ENCODE measurements at regions not wholly inside any gene's neighbourhood (a gene's known extent, or its start where the extent isn't known, plus 50 kb on each side); places are given as distances from the start of the nearest gene placed in this dataset.

GRCh38 chr2:67662222-67662621 lies 265.1 kb downstream of the ETAA1 start:
- Histone ChIP-seq H2BK120ac (ENCODE audit: low read depth, low read length) (no peak overlapping the region), H3K36me3 (replicated peaks in 1 of 2; ENCODE audit: control insufficient read depth in 2 of 2, insufficient read depth in 2 of 2, low read length in 2 of 2) (no peaks in the 10 kb centered on the region), H3K4me1 (ENCODE audit: control insufficient read depth in 2 of 2, insufficient read depth in 1 of 2, low read depth in 1 of 2, low read length in 2 of 2) (no peaks in the 10 kb centered on the region), H2AK5ac (ENCODE audit: low read depth, low read length) (no peak overlapping the region), H3K14ac (ENCODE audit: low read length) (no peak overlapping the region), H3K23ac (ENCODE audit: low read depth, low read length, poor library complexity) (no peak overlapping the region), H3K4me2 (ENCODE audit: insufficient read depth, low read length, poor library complexity, severe bottlenecking) (no peak overlapping the region), H2BK5ac (ENCODE audit: low read length) (no peak overlapping the region), H3K9me3 (replicated peaks in 1 of 2; ENCODE audit: control insufficient read depth in 2 of 2, insufficient read depth in 1 of 2, low read depth in 1 of 2, low read length in 2 of 2) (peaks cover 0 to 4% of the 10 kb centered on the region in 2 donors), H2AFZ (ENCODE audit: low read length) (no peak overlapping the region), H4K91ac (ENCODE audit: low read depth, low read length, poor library complexity) (no peak overlapping the region), H3K79me1 (ENCODE audit: low read depth, low read length) (no peaks in the 10 kb centered on the region), H3K27ac (replicated peaks; ENCODE audit: low read length) (no peak overlapping the region), H3K4me3 (ENCODE audit: low read length in 2 of 2) (no peak overlapping the region), H2BK15ac (ENCODE audit: low read length) (no peak overlapping the region), H3K27me3 (ENCODE audit: control insufficient read depth in 3 of 3, insufficient read depth in 3 of 3, low read depth in 1 of 3, low read length in 3 of 3) (no peaks in the 10 kb centered on the region), H3K9ac (ENCODE audit: low read depth, low read length, poor library complexity) (no peak overlapping the region), H3K18ac (ENCODE audit: low read length) (no peak overlapping the region), H2BK12ac (ENCODE audit: low read length) (no peak overlapping the region), H3K4ac (ENCODE audit: low read length) (no peak overlapping the region), H4K8ac (ENCODE audit: low read depth, low read length) (no peak overlapping the region)
- no peak for DNase-seq (ENCODE audit: low spot score)

- H2BK5ac ChIP-seq (ENCODE audit: low read length) = no peak overlapping the region
- H3K14ac ChIP-seq (ENCODE audit: low read length) = no peak overlapping the region
- no peak for DNase-seq (ENCODE audit: low spot score)
- H3K79me1 ChIP-seq (ENCODE audit: low read depth, low read length) = no peaks in the 10 kb centered on the region
- no peak overlapping the region for H4K8ac ChIP-seq (ENCODE audit: low read depth, low read length)
- H3K9me3 ChIP-seq (replicated peaks in 1 of 2; ENCODE audit: control insufficient read depth in 2 of 2, insufficient read depth in 1 of 2, low read depth in 1 of 2, low read length in 2 of 2) = peaks cover 0 to 1% of the 10 kb centered on the region in 2 donors
- H3K4me2 ChIP-seq (ENCODE audit: insufficient read depth, low read length, poor library complexity, severe bottlenecking) = no peak overlapping the region
- no peak overlapping the region for H2BK12ac ChIP-seq (ENCODE audit: low read length)
- no peak overlapping the region for H3K9ac ChIP-seq (ENCODE audit: low read depth, low read length, poor library complexity)
- H2BK15ac ChIP-seq (ENCODE audit: low read length) = no peak overlapping the region
- H4K91ac ChIP-seq (ENCODE audit: low read depth, low read length, poor library complexity) = no peak overlapping the region
- H2BK120ac ChIP-seq (ENCODE audit: low read depth, low read length) = no peak overlapping the region
- H2AFZ ChIP-seq (ENCODE audit: low read length) = no peak overlapping the region
- no peaks in the 10 kb centered on the region for H3K36me3 ChIP-seq (replicated peaks in 1 of 2; ENCODE audit: control insufficient read depth in 2 of 2, insufficient read depth in 2 of 2, low read length in 2 of 2)
- no CpG with 5 or more reads among the region's 2 CpGs for WGBS, 2 donors (ENCODE audit: extremely low coverage in 2 of 2, insufficient read length in 2 of 2, insufficient replicate concordance in 1 of 2)
- no peaks in the 10 kb centered on the region for H3K27me3 ChIP-seq (ENCODE audit: control insufficient read depth in 3 of 3, insufficient read depth in 3 of 3, low read depth in 1 of 3, low read length in 3 of 3)
- no peak overlapping the region for H3K18ac ChIP-seq (ENCODE audit: low read length)
- no peak overlapping the region for H3K4ac ChIP-seq (ENCODE audit: low read length)
- H3K23ac ChIP-seq (ENCODE audit: low read depth, low read length, poor library complexity) = no peak overlapping the region
- no peak overlapping the region for H3K4me3 ChIP-seq (ENCODE audit: low read length in 2 of 2)
- H3K27ac ChIP-seq (replicated peaks; ENCODE audit: low read length) = no peak overlapping the region
- H3K4me1 ChIP-seq (ENCODE audit: control insufficient read depth in 2 of 2, insufficient read depth in 1 of 2, low read depth in 1 of 2, low read length in 2 of 2) = no peaks in the 10 kb centered on the region
- no peak overlapping the region for H2AK5ac ChIP-seq (ENCODE audit: low read depth, low read length)
Measured at GRCh38 chr2:67663776-67664175, 266.6 kb downstream of the ETAA1 start.

DNA sequence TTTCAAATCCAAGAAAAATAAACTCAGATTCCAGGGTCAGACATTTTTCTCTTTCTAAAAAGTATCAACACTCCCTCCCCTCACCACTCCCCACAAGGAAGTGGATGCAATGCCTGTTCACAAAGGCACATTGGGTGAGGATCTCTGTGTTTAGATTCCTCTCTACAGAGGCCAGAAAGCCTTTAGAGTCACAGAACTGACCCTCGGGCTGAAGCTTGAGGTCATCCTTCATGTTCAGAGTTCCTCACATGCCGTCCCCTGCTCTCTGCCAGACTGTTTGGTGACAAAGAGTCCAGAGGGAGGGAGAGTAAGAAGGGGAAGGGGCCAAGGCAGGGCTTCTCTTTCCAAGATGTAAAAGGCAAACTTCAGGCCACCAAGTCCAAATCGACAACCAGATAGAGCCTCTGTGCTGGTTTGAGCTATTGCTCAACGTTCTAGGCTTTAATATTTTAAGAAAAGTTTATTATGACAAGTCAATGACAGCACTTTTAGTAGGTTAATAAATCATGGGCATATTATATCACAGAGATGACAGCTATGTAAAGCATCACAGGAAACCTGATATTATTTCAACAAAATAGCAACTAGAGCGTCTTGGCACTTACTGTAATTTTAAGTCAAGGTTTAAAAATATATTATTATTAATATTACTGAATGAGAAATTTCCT lies 269.4 kb downstream of the ETAA1 start:
- Histone ChIP-seq H3K9me3 (replicated peaks in 1 of 2; ENCODE audit: control insufficient read depth in 2 of 2, insufficient read depth in 1 of 2, low read depth in 1 of 2, low read length in 2 of 2) (no peaks in the 10 kb centered on the region), H2AFZ (ENCODE audit: low read length) (no peak overlapping the region), H4K91ac (ENCODE audit: low read depth, low read length, poor library complexity) (no peak overlapping the region), H3K23ac (ENCODE audit: low read depth, low read length, poor library complexity) (no peak overlapping the region), H3K4me3 (ENCODE audit: low read length in 2 of 2) (no peak overlapping the region), H2BK120ac (ENCODE audit: low read depth, low read length) (no peak overlapping the region), H2BK12ac (ENCODE audit: low read length) (no peak overlapping the region), H3K4ac (ENCODE audit: low read length) (no peak overlapping the region), H2BK5ac (ENCODE audit: low read length) (no peak overlapping the region), H4K8ac (ENCODE audit: low read depth, low read length) (no peak overlapping the region), H2BK15ac (ENCODE audit: low read length) (no peak overlapping the region), H3K36me3 (replicated peaks in 1 of 2; ENCODE audit: control insufficient read depth in 2 of 2, insufficient read depth in 2 of 2, low read length in 2 of 2) (no peaks in the 10 kb centered on the region), H3K27ac (replicated peaks; ENCODE audit: low read length) (no peak overlapping the region), H3K9ac (ENCODE audit: low read depth, low read length, poor library complexity) (no peak overlapping the region), H2AK5ac (ENCODE audit: low read depth, low read length) (no peak overlapping the region), H3K14ac (ENCODE audit: low read length) (no peak overlapping the region), H3K4me1 (ENCODE audit: control insufficient read depth in 2 of 2, insufficient read depth in 1 of 2, low read depth in 1 of 2, low read length in 2 of 2) (no peaks in the 10 kb centered on the region), H3K18ac (ENCODE audit: low read length) (no peak overlapping the region), H3K27me3 (ENCODE audit: control insufficient read depth in 3 of 3, insufficient read depth in 3 of 3, low read depth in 1 of 3, low read length in 3 of 3) (no peaks in the 10 kb centered on the region), H3K79me1 (ENCODE audit: low read depth, low read length) (no peaks in the 10 kb centered on the region), H3K4me2 (ENCODE audit: insufficient read depth, low read length, poor library complexity, severe bottlenecking) (no peak overlapping the region)
- WGBS, 2 donors (ENCODE audit: extremely low coverage in 2 of 2, insufficient read length in 2 of 2, insufficient replicate concordance in 1 of 2) = no CpG with 5 or more reads among the region's 5 CpGs
- no peak for DNase-seq (ENCODE audit: low spot score)

DNA sequence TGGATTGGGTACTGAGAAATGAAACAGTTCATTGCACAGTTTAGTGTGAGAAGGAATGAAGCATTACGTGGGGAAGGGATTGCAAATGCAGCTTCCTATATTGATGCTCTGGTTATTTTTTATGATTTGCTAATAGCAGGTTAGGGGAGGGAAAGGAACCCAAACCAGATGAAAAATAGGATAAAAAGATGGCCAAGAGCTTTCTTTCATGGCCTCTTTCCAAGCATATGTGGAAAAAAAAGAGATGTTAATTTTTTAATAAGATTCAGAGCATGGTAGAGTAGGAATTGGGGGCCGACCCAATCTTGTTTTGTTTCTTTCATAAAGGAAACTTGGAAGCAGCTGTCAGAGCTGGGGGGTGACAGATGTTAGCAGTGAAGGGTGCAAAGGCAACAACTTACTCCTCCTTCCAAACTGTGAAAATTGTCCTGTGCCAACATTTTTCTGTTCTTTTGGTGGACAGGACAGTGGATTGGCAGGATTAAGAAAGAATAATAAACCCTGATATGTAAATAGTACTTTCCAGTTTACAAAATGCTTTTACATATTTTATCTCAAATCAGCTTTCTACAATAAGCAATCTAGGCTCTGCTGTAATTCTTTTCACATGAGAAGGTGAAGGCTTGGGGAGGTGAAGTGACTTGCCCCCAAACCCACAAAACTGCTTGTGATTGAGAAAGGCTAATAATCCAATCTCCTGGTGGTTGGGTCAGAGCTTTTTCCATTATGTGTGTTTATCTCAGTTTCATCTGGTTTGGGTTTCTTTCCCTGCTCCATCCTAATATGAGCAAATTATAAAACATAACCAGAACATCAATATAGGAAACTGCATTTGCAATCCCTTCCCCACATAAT lies 270.1 kb downstream of the ETAA1 start:
- no peak overlapping the region for H2AFZ ChIP-seq (ENCODE audit: low read length)
- H3K4me1 ChIP-seq (ENCODE audit: control insufficient read depth in 2 of 2, insufficient read depth in 1 of 2, low read depth in 1 of 2, low read length in 2 of 2) = peaks cover 0 to under 1% of the 10 kb centered on the region in 2 donors
- H2BK5ac ChIP-seq (ENCODE audit: low read length) = no peak overlapping the region
- peaks cover 0 to 1% of the 10 kb centered on the region in 2 donors for H3K36me3 ChIP-seq (replicated peaks in 1 of 2; ENCODE audit: control insufficient read depth in 2 of 2, insufficient read depth in 2 of 2, low read length in 2 of 2)
- H3K9ac ChIP-seq (ENCODE audit: low read depth, low read length, poor library complexity) = no peak overlapping the region
- H3K18ac ChIP-seq (ENCODE audit: low read length) = no peak overlapping the region
- H3K4me3 ChIP-seq (ENCODE audit: low read length in 2 of 2) = no peak overlapping the region
- DNase-seq (ENCODE audit: low spot score) = no peak
- WGBS, 2 donors (ENCODE audit: extremely low coverage in 2 of 2, insufficient read length in 2 of 2, insufficient replicate concordance in 1 of 2) = no CpG with 5 or more reads among the region's 2 CpGs
- H3K27me3 ChIP-seq (ENCODE audit: control insufficient read depth in 3 of 3, insufficient read depth in 3 of 3, low read depth in 1 of 3, low read length in 3 of 3) = no peaks in the 10 kb centered on the region
- H2AK5ac ChIP-seq (ENCODE audit: low read depth, low read length) = no peak overlapping the region
- H3K79me1 ChIP-seq (ENCODE audit: low read depth, low read length) = peaks cover 2% of the 10 kb centered on the region
- no peak overlapping the region for H2BK12ac ChIP-seq (ENCODE audit: low read length)
- no peak overlapping the region for H4K8ac ChIP-seq (ENCODE audit: low read depth, low read length)
- H3K9me3 ChIP-seq (replicated peaks in 1 of 2; ENCODE audit: control insufficient read depth in 2 of 2, insufficient read depth in 1 of 2, low read depth in 1 of 2, low read length in 2 of 2) = peaks cover 0 to 6% of the 10 kb centered on the region in 2 donors
- H4K91ac ChIP-seq (ENCODE audit: low read depth, low read length, poor library complexity) = no peak overlapping the region
- H3K27ac ChIP-seq (replicated peaks; ENCODE audit: low read length) = no peak overlapping the region
- H3K4ac ChIP-seq (ENCODE audit: low read length) = no peak overlapping the region
- no peak overlapping the region for H2BK15ac ChIP-seq (ENCODE audit: low read length)
- H3K4me2 ChIP-seq (ENCODE audit: insufficient read depth, low read length, poor library complexity, severe bottlenecking) = no peak overlapping the region
- no peak overlapping the region for H2BK120ac ChIP-seq (ENCODE audit: low read depth, low read length)
- no peak overlapping the region for H3K14ac ChIP-seq (ENCODE audit: low read length)
- no peak overlapping the region for H3K23ac ChIP-seq (ENCODE audit: low read depth, low read length, poor library complexity)
